ENCODE measurements at regions not wholly inside any gene's neighbourhood (a gene's known extent, or its start where the extent isn't known, plus 50 kb on each side); places are given as distances from the start of the nearest gene placed in this dataset.

DNA sequence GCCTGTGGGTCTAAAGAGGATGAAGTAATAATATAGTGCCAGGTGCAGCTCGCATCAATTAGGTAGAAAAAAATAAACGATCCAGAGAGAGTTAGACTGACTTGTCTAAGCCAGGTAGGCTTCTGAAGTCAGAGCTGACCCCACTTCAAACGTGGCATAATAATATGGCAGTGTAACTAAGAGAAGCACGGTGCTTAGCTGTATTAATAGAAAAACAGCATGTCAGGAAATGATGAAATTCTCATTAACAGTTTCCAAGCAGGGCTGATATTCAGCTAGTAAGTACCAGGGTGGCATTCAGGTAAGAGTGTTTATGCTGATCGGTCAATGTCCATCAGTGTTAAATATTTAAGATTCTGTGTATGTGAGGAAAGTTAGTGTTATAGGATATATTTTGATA, 145.8 kb upstream of the SAMSN1 start:
- TF ChIP-seq POLR2AphosphoS5 (IDR thresholded peaks at IDR 0.05; ENCODE audit: low read depth, low read length): no peak
- no peak for TF ChIP-seq TAF1 (IDR thresholded peaks at IDR 0.05; ENCODE audit: borderline replicate concordance, insufficient read depth, low read length)
- TF ChIP-seq, protein P1, sequence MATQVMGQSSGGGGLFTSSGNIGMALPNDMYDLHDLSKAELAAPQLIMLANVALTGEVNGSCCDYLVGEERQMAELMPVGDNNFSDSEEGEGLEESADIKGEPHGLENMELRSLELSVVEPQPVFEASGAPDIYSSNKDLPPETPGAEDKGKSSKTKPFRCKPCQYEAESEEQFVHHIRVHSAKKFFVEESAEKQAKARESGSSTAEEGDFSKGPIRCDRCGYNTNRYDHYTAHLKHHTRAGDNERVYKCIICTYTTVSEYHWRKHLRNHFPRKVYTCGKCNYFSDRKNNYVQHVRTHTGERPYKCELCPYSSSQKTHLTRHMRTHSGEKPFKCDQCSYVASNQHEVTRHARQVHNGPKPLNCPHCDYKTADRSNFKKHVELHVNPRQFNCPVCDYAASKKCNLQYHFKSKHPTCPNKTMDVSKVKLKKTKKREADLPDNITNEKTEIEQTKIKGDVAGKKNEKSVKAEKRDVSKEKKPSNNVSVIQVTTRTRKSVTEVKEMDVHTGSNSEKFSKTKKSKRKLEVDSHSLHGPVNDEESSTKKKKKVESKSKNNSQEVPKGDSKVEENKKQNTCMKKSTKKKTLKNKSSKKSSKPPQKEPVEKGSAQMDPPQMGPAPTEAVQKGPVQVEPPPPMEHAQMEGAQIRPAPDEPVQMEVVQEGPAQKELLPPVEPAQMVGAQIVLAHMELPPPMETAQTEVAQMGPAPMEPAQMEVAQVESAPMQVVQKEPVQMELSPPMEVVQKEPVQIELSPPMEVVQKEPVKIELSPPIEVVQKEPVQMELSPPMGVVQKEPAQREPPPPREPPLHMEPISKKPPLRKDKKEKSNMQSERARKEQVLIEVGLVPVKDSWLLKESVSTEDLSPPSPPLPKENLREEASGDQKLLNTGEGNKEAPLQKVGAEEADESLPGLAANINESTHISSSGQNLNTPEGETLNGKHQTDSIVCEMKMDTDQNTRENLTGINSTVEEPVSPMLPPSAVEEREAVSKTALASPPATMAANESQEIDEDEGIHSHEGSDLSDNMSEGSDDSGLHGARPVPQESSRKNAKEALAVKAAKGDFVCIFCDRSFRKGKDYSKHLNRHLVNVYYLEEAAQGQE (IDR thresholded peaks at IDR 0.05; ENCODE audit: insufficient read depth in 1 of 2, low read depth in 2 of 2, low read length in 2 of 2): no peak
- no peak for TF ChIP-seq FOXP2 (optimal IDR thresholded peaks at IDR 0.05; ENCODE audit: borderline replicate concordance, extremely low read depth, extremely low read length, insufficient read depth)
- TF ChIP-seq SIN3A (IDR thresholded peaks at IDR 0.05; ENCODE audit: borderline replicate concordance, insufficient read depth, low read length): no peak

DNA sequence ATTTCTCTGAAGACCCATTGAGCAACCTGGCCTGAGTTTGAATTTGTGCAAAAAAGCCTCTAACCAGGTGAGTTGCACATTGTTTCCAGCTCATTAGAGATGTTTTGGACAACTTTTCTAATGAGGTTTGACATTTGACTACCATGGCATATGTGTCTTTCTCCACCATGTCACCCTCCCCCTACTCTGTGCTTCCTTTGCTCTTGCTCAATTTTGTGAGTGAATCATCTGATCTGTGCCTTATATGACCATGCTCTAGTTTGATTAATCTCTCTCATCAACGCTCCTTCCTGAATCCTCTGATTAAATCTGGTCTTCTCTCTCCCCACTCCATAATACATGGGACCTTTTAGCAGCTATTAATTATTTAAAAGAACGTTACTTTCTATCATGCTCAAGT, 144.8 kb upstream of the SAMSN1 start:
- TF ChIP-seq POLR2AphosphoS5 (IDR thresholded peaks at IDR 0.05; ENCODE audit: low read depth, low read length) (no peak), SIN3A (IDR thresholded peaks at IDR 0.05; ENCODE audit: borderline replicate concordance, insufficient read depth, low read length) (no peak)
- TF ChIP-seq, protein P1 (IDR thresholded peaks at IDR 0.05; ENCODE audit: insufficient read depth in 1 of 2, low read depth in 2 of 2, low read length in 2 of 2): no peak

DNA sequence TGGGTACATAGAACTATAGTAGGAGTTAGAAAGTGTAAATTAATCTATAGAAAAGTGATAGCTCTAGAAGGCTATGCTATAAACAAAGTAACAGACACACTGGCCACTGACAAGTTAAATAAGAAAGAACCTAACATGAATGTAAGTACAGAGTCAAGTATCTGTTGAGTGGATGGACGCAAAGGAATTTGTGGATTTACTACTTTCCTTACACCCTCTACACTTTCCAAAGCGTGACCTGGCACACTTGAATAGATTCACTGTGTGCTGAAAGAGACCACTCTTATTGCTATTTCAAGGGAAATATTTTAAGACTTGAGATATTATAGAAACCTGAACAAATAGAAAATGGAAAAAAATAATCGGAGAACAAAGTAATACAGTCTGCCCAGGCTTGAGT, 142.8 kb upstream of the SAMSN1 start:
- no peak for TF ChIP-seq TAF1 (IDR thresholded peaks at IDR 0.05; ENCODE audit: borderline replicate concordance, insufficient read depth, low read length)
- TF ChIP-seq, protein P1 (IDR thresholded peaks at IDR 0.05; ENCODE audit: insufficient read depth in 1 of 2, low read depth in 2 of 2, low read length in 2 of 2): no peak
- TF ChIP-seq POLR2AphosphoS5 (IDR thresholded peaks at IDR 0.05; ENCODE audit: low read depth, low read length): no peak
- TF ChIP-seq FOXP2 (optimal IDR thresholded peaks at IDR 0.05; ENCODE audit: borderline replicate concordance, extremely low read depth, extremely low read length, insufficient read depth): no peak
- no peak for TF ChIP-seq SIN3A (IDR thresholded peaks at IDR 0.05; ENCODE audit: borderline replicate concordance, insufficient read depth, low read length)

DNA sequence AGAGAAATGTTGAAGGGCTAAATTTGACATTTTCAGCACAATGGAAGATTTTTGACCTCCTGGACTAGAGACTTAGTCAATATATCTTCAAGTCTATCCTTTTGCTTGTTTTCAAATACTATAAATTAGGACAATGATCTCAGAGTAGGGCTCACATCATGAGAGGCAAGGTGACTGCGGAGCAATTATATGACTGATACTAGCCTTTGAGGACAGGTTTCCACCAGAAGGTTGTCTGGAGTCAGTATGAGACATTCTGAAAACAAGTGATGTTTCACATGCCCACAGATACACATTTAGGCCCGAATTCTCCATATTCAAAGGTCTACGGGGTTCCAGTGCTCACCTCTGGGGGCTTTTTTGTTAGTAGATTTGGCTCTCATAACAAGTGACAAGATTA, 142.3 kb upstream of the SAMSN1 start:
- TF ChIP-seq, protein P1 (IDR thresholded peaks at IDR 0.05; ENCODE audit: insufficient read depth in 1 of 2, low read depth in 2 of 2, low read length in 2 of 2): no peak
- TF ChIP-seq SIN3A (IDR thresholded peaks at IDR 0.05; ENCODE audit: borderline replicate concordance, insufficient read depth, low read length) (no peak), POLR2AphosphoS5 (IDR thresholded peaks at IDR 0.05; ENCODE audit: low read depth, low read length) (no peak), FOXP2 (optimal IDR thresholded peaks at IDR 0.05; ENCODE audit: borderline replicate concordance, extremely low read depth, extremely low read length, insufficient read depth) (no peak), TAF1 (IDR thresholded peaks at IDR 0.05; ENCODE audit: borderline replicate concordance, insufficient read depth, low read length) (no peak)

DNA sequence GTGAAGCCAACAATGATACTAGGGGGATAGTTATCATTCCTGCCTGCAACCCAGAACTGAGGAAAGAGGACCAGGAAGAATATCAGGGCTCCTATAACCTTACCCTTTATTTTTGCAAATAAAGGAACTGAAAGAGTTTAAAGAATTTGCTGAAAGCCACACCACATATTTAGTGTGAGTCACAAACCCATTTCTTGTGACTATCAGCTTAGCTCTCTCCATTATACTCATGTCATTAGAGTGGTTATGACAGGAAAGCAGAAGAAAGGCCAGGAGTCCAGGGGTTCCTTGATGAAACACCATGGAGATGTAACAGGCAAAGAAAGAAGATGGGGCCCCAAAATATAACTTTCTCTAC, 141.1 kb upstream of the SAMSN1 start:
- TF ChIP-seq, protein P1 (IDR thresholded peaks at IDR 0.05; ENCODE audit: insufficient read depth in 1 of 2, low read depth in 2 of 2, low read length in 2 of 2): no peak
- TF ChIP-seq TAF1 (IDR thresholded peaks at IDR 0.05; ENCODE audit: borderline replicate concordance, insufficient read depth, low read length) (no peak), SIN3A (IDR thresholded peaks at IDR 0.05; ENCODE audit: borderline replicate concordance, insufficient read depth, low read length) (no peak), POLR2AphosphoS5 (IDR thresholded peaks at IDR 0.05; ENCODE audit: low read depth, low read length) (no peak)

Data from PFSK-1 (cell line).